K562 (cell line): ENCODE measurements at regions not wholly inside any gene's neighbourhood (a gene's known extent, or its start where the extent isn't known, plus 50 kb on each side); places are given as distances from the start of the nearest gene placed in this dataset.

Experiments
- ATAC-seq: fragments of 200-7000 bp; cut with Tn5 transposase; 3 replicates; pipeline ENCODE4 v1.9.1; 2020; ENCODE audit warnings: moderate library complexity
- BruUV-seq: library from RNA; stranded (reverse); fragments of 400-500 nt; replicated peaks from 2 replicates; lab custom pipeline; 2021; lab: Mats Ljungman, UMichigan
- CTCF ChIA-PET: fragments of 300-600 bp; formaldehyde crosslinking; extraction: SDS; loops from one replicate; lab custom pipeline; 2021; ENCODE audit warnings: low intra/inter-chr PET ratio; lab: Yijun Ruan, JAX
- POLR2A ChIA-PET: fragments of 300-600, 350-650 bp; sonication (Branson Sonifier 250); formaldehyde crosslinking; extraction: SDS; loops from one replicate; lab custom pipeline; 2021; ENCODE audit warnings: antibody characterized with exemption, inconsistent platforms; lab: Yijun Ruan, JAX
- DNase-seq, 4 experiments: peaks; one replicate each; pipeline versions ENCODE4 v3.0.0 to v3.0.0-alpha.2; 2011 to 2018; ENCODE audit warnings: low spot score in 3 of 4, mixed read lengths in 3 of 4; ENCODE audit errors: extremely low read depth in 1 of 4
- FAIRE-seq: peaks from 2 replicates; lab custom pipeline; 2011; peaks lifted over from hg19 to GRCh38; lab: Jason Lieb, UNC
- H2AFZ ChIP-seq: 2 replicates; pipeline ENCODE4 v1.6.0; 2011; ENCODE audit warnings: low read depth, low read length, control low read depth, inconsistent platforms
- H3K27ac ChIP-seq: fragments of 200-600 bp; 3 replicates; pipeline ENCODE4 v1.8.0; 2011; ENCODE audit warnings: low read depth, mild to moderate bottlenecking, control low read depth, inconsistent platforms, low read length, moderate library complexity, mixed read lengths; ENCODE audit errors: extremely low read depth
- H3K27me3 ChIP-seq, 2 experiments: fragments of 300-600 bp in 1 of 2; 2 replicates in 1 of 2; 3 replicates in 1 of 2; pipeline versions ENCODE4 v1.6.0 to v1.8.0; 2011; ENCODE audit warnings: inconsistent platforms in 2 of 2, low read length in 2 of 2, mild to moderate bottlenecking in 1 of 2, mixed read lengths in 1 of 2, moderate library complexity in 1 of 2; ENCODE audit not compliant: control insufficient read depth in 2 of 2, insufficient read depth in 2 of 2
- H3K36me3 ChIP-seq: fragments of 300-600 bp; 3 replicates; pipeline ENCODE4 v1.8.0; 2011; ENCODE audit warnings: mild to moderate bottlenecking, low read length, inconsistent platforms; ENCODE audit not compliant: control insufficient read depth, insufficient read depth
- H3K4me1 ChIP-seq, 2 experiments: fragments of 200-600 bp in 1 of 2; replicated peaks in 1 of 2; 2 replicates in 1 of 2; 3 replicates in 1 of 2; pipeline versions ENCODE4 v1.5.1 to v1.8.0; 2011; ENCODE audit warnings: inconsistent platforms in 2 of 2, low read length in 2 of 2, mild to moderate bottlenecking in 1 of 2, mixed read lengths in 1 of 2, moderate library complexity in 1 of 2; ENCODE audit not compliant: control insufficient read depth in 2 of 2, insufficient read depth in 2 of 2
- H3K4me2 ChIP-seq: 2 replicates; pipeline ENCODE4 v1.6.1; 2011; ENCODE audit warnings: low read length, control low read depth, inconsistent platforms, mixed read lengths; ENCODE audit not compliant: insufficient read depth
- H3K4me3 ChIP-seq: fragments of 200-600 bp; sonication (generic), shearing (Covaris generic); 2 replicates; pipeline ENCODE4 v1.5.1; 2016; ENCODE audit warnings: control low read depth, inconsistent platforms
- H3K79me2 ChIP-seq: fragments of 200-600 bp; 3 replicates; pipeline ENCODE4 v1.8.0; 2011; ENCODE audit warnings: low read length, inconsistent platforms; ENCODE audit not compliant: control insufficient read depth, insufficient read depth
- H3K9ac ChIP-seq, 2 experiments: 2 replicates each; pipeline versions ENCODE4 v1.6.0 to v1.6.1; 2011; ENCODE audit warnings: low read depth in 2 of 2, low read length in 2 of 2, control low read depth in 1 of 2, inconsistent platforms in 1 of 2, mild to moderate bottlenecking in 1 of 2, mixed read lengths in 1 of 2; ENCODE audit not compliant: insufficient read depth in 1 of 2
- H3K9me1 ChIP-seq: one replicate; pipeline ENCODE4 v1.6.0; 2011; ENCODE audit warnings: inconsistent platforms, mild to moderate bottlenecking, low read length, moderate library complexity; ENCODE audit not compliant: control insufficient read depth, insufficient read depth
- H3K9me3 ChIP-seq: replicated peaks from 2 replicates; pipeline ENCODE4 v1.5.1; 2011; ENCODE audit warnings: low read depth, low read length, inconsistent platforms; ENCODE audit not compliant: control insufficient read depth, insufficient read depth
- H4K20me1 ChIP-seq: replicated peaks from 2 replicates; pipeline ENCODE4 v1.6.1; 2011; ENCODE audit warnings: low read length, inconsistent platforms, mixed read lengths; ENCODE audit not compliant: control insufficient read depth, insufficient read depth
- RBM25 ChIP-seq: fragments of 200-400 bp; formaldehyde crosslinking; IDR thresholded peaks from 2 replicates; pipeline ENCODE4 v1.6.1; 2018; ENCODE audit warnings: low read length, low read depth, moderate library complexity; ENCODE audit not compliant: severe bottlenecking
- WGBS: fragments of 100-300 bp; shearing (Covaris generic); methylation state at CpG from one replicate; pipeline ENCODE4 v1.1.6; 2016; ENCODE audit warnings: low coverage, mixed read lengths; ENCODE audit not compliant: insufficient coverage; ENCODE audit errors: missing lambda C conversion rate; 5-methylcytosine and 5-hydroxymethylcytosine counted together
- in situ Hi-C: fragments of 300-500 bp; cut with MboI; formaldehyde crosslinking; loops from 4 replicates; pipeline ENCODE4 v1.15.0; 2018; ENCODE audit warnings: inconsistent platforms, mixed read lengths
- intact Hi-C: fragments of 100-400 bp; cut with micrococcal nuclease; formaldehyde crosslinking; loops from 2 replicates; pipeline ENCODE4 v1.14.2; 2022
- TF ChIP-seq, protein P1 (sequence below): fragments of 450-650 bp; IDR thresholded peaks from 2 replicates; pipeline ENCODE4 v1.6.1; 2018; ENCODE audit warnings: mild to moderate bottlenecking, low read depth; ENCODE audit not compliant: partially characterized antibody

DNA sequence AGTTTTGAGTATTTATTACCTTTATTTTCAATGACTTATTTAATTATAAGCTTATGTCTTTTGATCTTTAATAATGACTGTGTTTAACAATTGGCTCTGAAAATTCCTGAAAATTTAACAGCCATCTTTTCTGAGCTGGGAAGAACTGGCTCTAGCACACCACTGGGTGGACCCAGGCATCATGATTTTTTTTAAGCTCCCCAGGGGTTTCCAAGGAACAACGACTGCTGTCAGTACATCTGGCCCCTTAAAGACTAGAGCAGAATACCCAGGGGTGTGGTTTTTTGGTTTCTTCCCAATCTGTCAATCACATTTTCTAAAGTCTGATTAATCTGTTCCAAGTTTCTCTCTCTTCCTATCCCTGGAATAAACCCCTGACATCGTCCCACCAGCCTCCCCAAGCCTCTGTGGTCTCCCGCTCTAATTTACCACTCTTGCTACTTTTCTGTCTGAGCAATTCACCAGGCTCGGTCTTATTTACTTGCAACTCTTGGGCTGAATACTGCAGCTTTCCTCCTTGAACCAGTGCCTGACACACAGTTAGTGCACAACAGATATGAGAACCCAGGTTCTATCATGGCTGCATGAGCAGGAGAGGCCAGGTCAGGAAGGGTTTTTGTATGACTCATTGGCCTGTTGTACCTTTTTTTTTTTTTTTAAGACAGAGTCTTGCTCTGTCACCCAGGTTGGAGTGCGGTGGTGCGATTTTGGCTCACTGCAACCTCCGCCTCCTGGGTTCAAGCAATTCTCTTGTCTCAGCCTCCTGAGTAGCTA is 321.9 kb downstream of the ZSWIM6 start:
- ATAC-seq (no peak), DNase-seq (no peak), FAIRE-seq (no peak)
- no TSS peak for BruUV-seq
- no peak overlapping the region for H3K27ac ChIP-seq
- no peaks in the 10 kb centered on the region for H4K20me1 ChIP-seq
- H3K27me3 ChIP-seq, result peaks cover 10 to 35% of the 10 kb centered on the region in 2 experiments; a peak in 3 of 5 replicates
- in situ Hi-C loops, result no loop called here
- no peaks in the 10 kb centered on the region for H3K79me2 ChIP-seq
- no peak overlapping the region for H3K9ac ChIP-seq
- TF ChIP-seq RBM25, result no peak
- TF ChIP-seq, protein P1, sequence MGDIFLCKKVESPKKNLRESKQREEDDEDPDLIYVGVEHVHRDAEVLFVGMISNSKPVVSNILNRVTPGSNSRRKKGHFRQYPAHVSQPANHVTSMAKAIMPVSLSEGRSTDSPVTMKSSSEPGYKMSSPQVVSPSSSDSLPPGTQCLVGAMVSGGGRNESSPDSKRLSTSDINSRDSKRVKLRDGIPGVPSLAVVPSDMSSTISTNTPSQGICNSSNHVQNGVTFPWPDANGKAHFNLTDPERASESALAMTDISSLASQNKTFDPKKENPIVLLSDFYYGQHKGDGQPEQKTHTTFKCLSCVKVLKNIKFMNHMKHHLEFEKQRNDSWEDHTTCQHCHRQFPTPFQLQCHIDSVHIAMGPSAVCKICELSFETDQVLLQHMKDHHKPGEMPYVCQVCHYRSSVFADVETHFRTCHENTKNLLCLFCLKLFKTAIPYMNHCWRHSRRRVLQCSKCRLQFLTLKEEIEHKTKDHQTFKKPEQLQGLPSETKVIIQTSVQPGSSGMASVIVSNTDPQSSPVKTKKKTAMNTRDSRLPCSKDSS, result no peak
- TF ChIP-seq, all 486 proteins: peak for 0
- H3K4me2 ChIP-seq, result no peak overlapping the region
- H3K36me3 ChIP-seq, result no peaks in the 10 kb centered on the region
- CTCF ChIA-PET, result no interaction called here
- H3K4me1 ChIP-seq, result no peaks in the 10 kb centered on the region
- H3K4me3 ChIP-seq, result no peak overlapping the region
- POLR2A ChIA-PET, result no interaction called here
- no peak overlapping the region for H2AFZ ChIP-seq
- H3K9me3 ChIP-seq, result no peaks in the 10 kb centered on the region
- H3K9me1 ChIP-seq, result no peaks in the 10 kb centered on the region
- intact Hi-C loops, result loop anchor here (10.0 kb wide), 1 partner anchor 219 kb away; no protein-coding TSS in a partner anchor
- WGBS, result 2% methylated on average over 7 of the region's 7 CpGs
